GM23338 (cell line): ENCODE measurements at regions not wholly inside any gene's neighbourhood (a gene's known extent, or its start where the extent isn't known, plus 50 kb on each side); places are given as distances from the start of the nearest gene placed in this dataset.

Experiments used
- ATAC-seq: fragments of 200-7000 bp; cut with Tn5 transposase; 3 replicates; pipeline ENCODE4 v1.9.1; 2020
- DNase-seq: peaks from one replicate; pipeline ENCODE4 v3.0.0-alpha.2; 2015; ENCODE audit warnings: low spot score
- H2AFZ ChIP-seq: fragments of 200-600 bp; sonication (generic); 2 replicates; pipeline ENCODE4 v1.8.0; 2016; ENCODE audit warnings: antibody characterized with exemption, mild to moderate bottlenecking, moderate library complexity
- H3F3A ChIP-seq: fragments of 200-600 bp; sonication (generic); replicated peaks from 2 replicates; pipeline ENCODE4 v1.8.0; 2017; ENCODE audit warnings: antibody characterized with exemption, mixed run types, low read depth
- H3K27ac ChIP-seq: fragments of 200-600 bp; sonication (generic); 2 replicates; pipeline ENCODE4 v1.6.1; 2016; ENCODE audit warnings: low read depth
- H3K27me3 ChIP-seq: fragments of 200-600 bp; sonication (generic); 2 replicates; pipeline ENCODE4 v1.8.0; 2016; ENCODE audit warnings: mild to moderate bottlenecking, mixed run types, moderate library complexity; ENCODE audit not compliant: insufficient read depth
- H3K36me3 ChIP-seq: fragments of 200-600 bp; sonication (generic); 2 replicates; pipeline ENCODE4 v1.8.0; 2016; ENCODE audit warnings: mild to moderate bottlenecking; ENCODE audit not compliant: insufficient read depth
- H3K4me1 ChIP-seq: fragments of 200-600 bp; sonication (generic); 2 replicates; pipeline ENCODE4 v1.8.0; 2016; ENCODE audit warnings: mild to moderate bottlenecking, moderate library complexity; ENCODE audit not compliant: insufficient read depth
- H3K4me2 ChIP-seq: fragments of 200-600 bp; sonication (generic); 2 replicates; pipeline ENCODE4 v1.7.1; 2017; ENCODE audit warnings: mixed run types
- H3K4me3 ChIP-seq: fragments of 200-600 bp; sonication (generic); 2 replicates; pipeline ENCODE4 v1.6.1; 2016; ENCODE audit warnings: mixed run types
- H3K79me2 ChIP-seq: fragments of 200-600 bp; sonication (generic); replicated peaks from 2 replicates; pipeline ENCODE4 v1.8.0; 2017; ENCODE audit warnings: mild to moderate bottlenecking; ENCODE audit not compliant: insufficient read depth
- H3K9me2 ChIP-seq: fragments of 200-600 bp; sonication (generic); 2 replicates; pipeline ENCODE4 v1.8.0; 2017; ENCODE audit not compliant: insufficient read depth
- H4K20me1 ChIP-seq: fragments of 200-600 bp; sonication (generic); replicated peaks from 2 replicates; pipeline ENCODE4 v1.8.0; 2017; ENCODE audit warnings: mild to moderate bottlenecking; ENCODE audit not compliant: insufficient read depth
- H3K27ac Mint-ChIP-seq: 2 replicates; pipeline ENCODE4 v1.8.0; 2020; ENCODE audit warnings: inconsistent platforms, mild to moderate bottlenecking, moderate library complexity, mixed read lengths
- H3K27me3 Mint-ChIP-seq: 3 replicates; pipeline ENCODE4 v1.8.0; 2022; ENCODE audit warnings: low read depth, mild to moderate bottlenecking, moderate library complexity, mixed read lengths, inconsistent platforms; ENCODE audit not compliant: insufficient read depth, poor library complexity
- H3K36me3 Mint-ChIP-seq: 3 replicates; pipeline ENCODE4 v1.8.0; 2021; ENCODE audit warnings: low read depth, mild to moderate bottlenecking, inconsistent platforms, moderate library complexity, mixed read lengths
- H3K4me1 Mint-ChIP-seq: 3 replicates; pipeline ENCODE4 v1.8.0; 2020; ENCODE audit warnings: mild to moderate bottlenecking, inconsistent platforms, mixed read lengths
- H3K4me3 Mint-ChIP-seq: 3 replicates; pipeline ENCODE4 v1.8.0; 2021; ENCODE audit warnings: moderate library complexity, mild to moderate bottlenecking, inconsistent platforms, mixed read lengths
- H3K9me3 Mint-ChIP-seq: 3 replicates; pipeline ENCODE4 v1.8.0; 2020; ENCODE audit warnings: moderate library complexity, mild to moderate bottlenecking, inconsistent platforms, mixed read lengths
- CREB1 ChIP-seq: fragments of 250-450 bp; sonication (Bioruptor Pico); IDR thresholded peaks from 2 replicates; pipeline ENCODE4 v1.5.0; 2020; ENCODE audit warnings: low read depth, mild to moderate bottlenecking, moderate library complexity
- EZH2 ChIP-seq: fragments of 200-600 bp; sonication (generic); IDR thresholded peaks from one replicate; pipeline ENCODE4 v1.8.0; 2017; ENCODE audit warnings: antibody characterized with exemption, mild to moderate bottlenecking, low read depth; ENCODE audit not compliant: unreplicated experiment
- EZH2phosphoT487 ChIP-seq: fragments of 200-600 bp; sonication (generic); IDR thresholded peaks from one replicate; pipeline ENCODE4 v1.8.1; 2018; ENCODE audit warnings: antibody characterized with exemption; ENCODE audit not compliant: unreplicated experiment
- JUNB ChIP-seq: IDR thresholded peaks from one replicate; pipeline ENCODE4 v1.6.1; 2016; ENCODE audit warnings: antibody characterized with exemption; ENCODE audit not compliant: unreplicated experiment
- NANOG ChIP-seq: IDR thresholded peaks from 2 replicates; pipeline ENCODE4 v1.6.1; 2016; ENCODE audit warnings: antibody characterized with exemption, borderline replicate concordance
- ZNF114 ChIP-seq: fragments of 250-450 bp; sonication (Bioruptor Pico); IDR thresholded peaks from 2 replicates; pipeline ENCODE4 v1.5.0; 2020; ENCODE audit warnings: mild to moderate bottlenecking, moderate library complexity
- ZNF331 ChIP-seq: fragments of 250-450 bp; sonication (Bioruptor Pico); IDR thresholded peaks from 2 replicates; pipeline ENCODE4 v1.5.0; 2020; ENCODE audit warnings: low read depth, mild to moderate bottlenecking, moderate library complexity
- TF ChIP-seq, protein P1 (sequence below): fragments of 250-450 bp; sonication (Bioruptor Pico); IDR thresholded peaks from 2 replicates; pipeline ENCODE4 v1.5.0; 2020; ENCODE audit warnings: mild to moderate bottlenecking, moderate library complexity
- TF ChIP-seq, protein P2 (sequence below): IDR thresholded peaks from 2 replicates; pipeline ENCODE4 v1.6.1; 2016; ENCODE audit warnings: antibody characterized with exemption

- TF ChIP-seq, protein P1, sequence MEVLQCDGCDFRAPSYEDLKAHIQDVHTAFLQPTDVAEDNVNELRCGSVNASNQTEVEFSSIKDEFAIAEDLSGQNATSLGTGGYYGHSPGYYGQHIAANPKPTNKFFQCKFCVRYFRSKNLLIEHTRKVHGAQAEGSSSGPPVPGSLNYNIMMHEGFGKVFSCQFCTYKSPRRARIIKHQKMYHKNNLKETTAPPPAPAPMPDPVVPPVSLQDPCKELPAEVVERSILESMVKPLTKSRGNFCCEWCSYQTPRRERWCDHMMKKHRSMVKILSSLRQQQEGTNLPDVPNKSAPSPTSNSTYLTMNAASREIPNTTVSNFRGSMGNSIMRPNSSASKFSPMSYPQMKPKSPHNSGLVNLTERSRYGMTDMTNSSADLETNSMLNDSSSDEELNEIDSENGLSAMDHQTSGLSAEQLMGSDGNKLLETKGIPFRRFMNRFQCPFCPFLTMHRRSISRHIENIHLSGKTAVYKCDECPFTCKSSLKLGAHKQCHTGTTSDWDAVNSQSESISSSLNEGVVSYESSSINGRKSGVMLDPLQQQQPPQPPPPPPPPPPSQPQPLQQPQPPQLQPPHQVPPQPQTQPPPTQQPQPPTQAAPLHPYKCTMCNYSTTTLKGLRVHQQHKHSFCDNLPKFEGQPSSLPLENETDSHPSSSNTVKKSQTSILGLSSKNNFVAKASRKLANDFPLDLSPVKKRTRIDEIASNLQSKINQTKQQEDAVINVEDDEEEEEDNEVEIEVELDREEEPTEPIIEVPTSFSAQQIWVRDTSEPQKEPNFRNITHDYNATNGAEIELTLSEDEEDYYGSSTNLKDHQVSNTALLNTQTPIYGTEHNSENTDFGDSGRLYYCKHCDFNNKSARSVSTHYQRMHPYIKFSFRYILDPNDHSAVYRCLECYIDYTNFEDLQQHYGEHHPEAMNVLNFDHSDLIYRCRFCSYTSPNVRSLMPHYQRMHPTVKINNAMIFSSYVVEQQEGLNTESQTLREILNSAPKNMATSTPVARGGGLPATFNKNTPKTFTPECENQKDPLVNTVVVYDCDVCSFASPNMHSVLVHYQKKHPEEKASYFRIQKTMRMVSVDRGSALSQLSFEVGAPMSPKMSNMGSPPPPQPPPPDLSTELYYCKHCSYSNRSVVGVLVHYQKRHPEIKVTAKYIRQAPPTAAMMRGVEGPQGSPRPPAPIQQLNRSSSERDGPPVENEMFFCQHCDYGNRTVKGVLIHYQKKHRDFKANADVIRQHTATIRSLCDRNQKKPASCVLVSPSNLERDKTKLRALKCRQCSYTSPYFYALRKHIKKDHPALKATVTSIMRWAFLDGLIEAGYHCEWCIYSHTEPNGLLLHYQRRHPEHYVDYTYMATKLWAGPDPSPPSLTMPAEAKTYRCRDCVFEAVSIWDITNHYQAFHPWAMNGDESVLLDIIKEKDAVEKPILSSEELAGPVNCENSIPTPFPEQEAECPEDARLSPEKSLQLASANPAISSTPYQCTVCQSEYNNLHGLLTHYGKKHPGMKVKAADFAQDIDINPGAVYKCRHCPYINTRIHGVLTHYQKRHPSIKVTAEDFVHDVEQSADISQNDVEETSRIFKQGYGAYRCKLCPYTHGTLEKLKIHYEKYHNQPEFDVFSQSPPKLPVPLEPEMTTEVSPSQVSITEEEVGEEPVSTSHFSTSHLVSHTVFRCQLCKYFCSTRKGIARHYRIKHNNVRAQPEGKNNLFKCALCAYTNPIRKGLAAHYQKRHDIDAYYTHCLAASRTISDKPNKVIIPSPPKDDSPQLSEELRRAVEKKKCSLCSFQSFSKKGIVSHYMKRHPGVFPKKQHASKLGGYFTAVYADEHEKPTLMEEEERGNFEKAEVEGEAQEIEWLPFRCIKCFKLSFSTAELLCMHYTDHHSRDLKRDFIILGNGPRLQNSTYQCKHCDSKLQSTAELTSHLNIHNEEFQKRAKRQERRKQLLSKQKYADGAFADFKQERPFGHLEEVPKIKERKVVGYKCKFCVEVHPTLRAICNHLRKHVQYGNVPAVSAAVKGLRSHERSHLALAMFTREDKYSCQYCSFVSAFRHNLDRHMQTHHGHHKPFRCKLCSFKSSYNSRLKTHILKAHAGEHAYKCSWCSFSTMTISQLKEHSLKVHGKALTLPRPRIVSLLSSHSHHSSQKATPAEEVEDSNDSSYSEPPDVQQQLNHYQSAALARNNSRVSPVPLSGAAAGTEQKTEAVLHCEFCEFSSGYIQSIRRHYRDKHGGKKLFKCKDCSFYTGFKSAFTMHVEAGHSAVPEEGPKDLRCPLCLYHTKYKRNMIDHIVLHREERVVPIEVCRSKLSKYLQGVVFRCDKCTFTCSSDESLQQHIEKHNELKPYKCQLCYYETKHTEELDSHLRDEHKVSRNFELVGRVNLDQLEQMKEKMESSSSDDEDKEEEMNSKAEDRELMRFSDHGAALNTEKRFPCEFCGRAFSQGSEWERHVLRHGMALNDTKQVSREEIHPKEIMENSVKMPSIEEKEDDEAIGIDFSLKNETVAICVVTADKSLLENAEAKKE, result no peak
- TF ChIP-seq ZNF331 (CRISPR knock-in tag), result no peak
Observed at GRCh38 chr10:53396876-53397275, 624.3 kb upstream of the MBL2 start (continued).

DNA sequence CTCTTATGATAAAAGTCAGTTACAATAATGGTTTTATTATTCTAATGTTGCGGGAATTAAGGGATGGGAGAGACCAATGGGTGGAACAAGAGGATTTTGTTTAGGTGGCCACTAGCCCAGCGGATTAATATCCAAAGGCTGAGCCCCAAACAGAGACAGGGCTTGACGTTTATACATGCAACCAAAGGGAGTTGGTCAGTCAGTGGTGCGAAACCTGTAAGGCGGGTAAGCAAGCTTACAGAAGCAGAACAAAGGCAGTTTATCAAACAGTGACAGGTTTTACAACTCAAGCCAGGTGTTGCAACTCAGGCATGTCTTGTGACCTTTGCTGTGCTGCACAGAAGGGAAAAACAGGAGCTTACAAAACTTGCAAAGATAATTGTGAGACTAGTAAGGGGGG is 622.9 kb upstream of the MBL2 start:
- H3K27me3 ChIP-seq, result no peaks in the 10 kb centered on the region
- Mint-ChIP-seq H3K27me3 (peaks cover 3% of the 10 kb centered on the region), H3K4me3 (no peak overlapping the region), H3K4me1 (no peaks in the 10 kb centered on the region), H3K9me3 (peaks cover 56% of the 10 kb centered on the region), H3K27ac (no peak overlapping the region), H3K36me3 (peaks cover 63% of the 10 kb centered on the region)
- TF ChIP-seq ZNF114 (CRISPR knock-in tag) (peak; percentile 82; the same call in 1 of the 2 replicates), EZH2 (no peak), NANOG (no peak), JUNB (no peak), CREB1 (CRISPR knock-in tag) (no peak), EZH2phosphoT487 (no peak), ZNF331 (CRISPR knock-in tag) (no peak)
- TF ChIP-seq, protein P1, result 0 out of 2 replicates have a peak, but pooled peaks have one; percentile 11
- TF ChIP-seq, protein P2, sequence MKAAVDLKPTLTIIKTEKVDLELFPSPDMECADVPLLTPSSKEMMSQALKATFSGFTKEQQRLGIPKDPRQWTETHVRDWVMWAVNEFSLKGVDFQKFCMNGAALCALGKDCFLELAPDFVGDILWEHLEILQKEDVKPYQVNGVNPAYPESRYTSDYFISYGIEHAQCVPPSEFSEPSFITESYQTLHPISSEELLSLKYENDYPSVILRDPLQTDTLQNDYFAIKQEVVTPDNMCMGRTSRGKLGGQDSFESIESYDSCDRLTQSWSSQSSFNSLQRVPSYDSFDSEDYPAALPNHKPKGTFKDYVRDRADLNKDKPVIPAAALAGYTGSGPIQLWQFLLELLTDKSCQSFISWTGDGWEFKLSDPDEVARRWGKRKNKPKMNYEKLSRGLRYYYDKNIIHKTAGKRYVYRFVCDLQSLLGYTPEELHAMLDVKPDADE, result no peak
- no peaks in the 10 kb centered on the region for H3K79me2 ChIP-seq
- DNase-seq (peak; percentile 37), ATAC-seq (no peak)
- H3K9me2 ChIP-seq, result no peaks in the 10 kb centered on the region
- no peaks in the 10 kb centered on the region for H3K4me1 ChIP-seq
- H3K36me3 ChIP-seq, result peaks cover 30% of the 10 kb centered on the region
- no peak overlapping the region for H3K4me3 ChIP-seq
- H3F3A ChIP-seq, result no peaks in the 10 kb centered on the region
- H3K4me2 ChIP-seq, result no peak overlapping the region
- no peak overlapping the region for H3K27ac ChIP-seq
- H4K20me1 ChIP-seq, result no peaks in the 10 kb centered on the region
- H2AFZ ChIP-seq, result no peak overlapping the region
